ENCODE measurements at regions not wholly inside any gene's neighbourhood (a gene's known extent, or its start where the extent isn't known, plus 50 kb on each side); places are given as distances from the start of the nearest gene placed in this dataset.
"Not testable (repeated sequence)": the region's sequence is repeated elsewhere in the genome, so short reads cannot be mapped to it uniquely, and the experiment has no call there.

- peak; percentile 14 for DNase-seq
These were observed 907.6 kb upstream of the EPHA5 start for GRCh38 chr4:66577922-66578321.

GRCh38 chr4:66575008-66575696 lies 904.9 kb upstream of the EPHA5 start:
- DNase-seq, result no peak

DNA sequence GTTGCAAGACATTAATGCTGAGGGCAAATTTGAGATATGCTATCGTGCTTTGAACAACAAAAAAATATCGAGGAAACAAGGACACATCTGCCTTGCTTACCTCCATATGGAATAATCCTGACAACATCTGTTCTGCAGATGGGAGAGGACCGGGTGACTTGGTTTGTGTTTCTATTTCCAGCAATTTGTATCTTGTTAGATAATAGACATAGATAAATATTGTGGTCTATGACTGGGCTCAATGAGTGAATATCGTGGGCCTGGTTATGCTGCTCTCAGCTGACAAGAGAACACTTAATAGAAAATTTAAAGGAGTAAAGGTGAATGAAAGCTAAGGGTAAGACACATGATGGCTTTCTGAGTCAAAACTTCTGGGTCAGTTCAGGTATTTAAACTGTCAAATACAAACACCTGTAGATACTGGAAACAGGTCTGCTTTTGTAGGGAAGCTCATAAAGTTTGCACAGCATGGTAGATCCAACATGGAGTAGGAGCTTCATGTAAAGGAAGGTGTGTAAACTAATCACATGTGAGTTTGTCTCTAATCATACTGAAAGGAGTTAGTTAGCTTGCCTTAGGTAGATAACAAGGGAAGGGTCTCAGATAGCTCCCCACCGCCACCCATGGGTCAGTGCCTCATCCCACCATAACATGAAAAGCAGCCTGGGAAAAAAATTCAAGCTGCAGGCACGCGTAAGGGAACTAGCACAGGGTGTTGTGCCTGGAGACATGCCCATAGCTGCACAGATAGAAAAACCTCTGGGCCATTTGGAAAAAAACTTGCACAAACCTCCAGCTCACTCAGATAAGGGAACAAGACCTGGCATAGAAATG lies 904.1 kb upstream of the EPHA5 start:
- DNase-seq, result peak; percentile 87

DNA sequence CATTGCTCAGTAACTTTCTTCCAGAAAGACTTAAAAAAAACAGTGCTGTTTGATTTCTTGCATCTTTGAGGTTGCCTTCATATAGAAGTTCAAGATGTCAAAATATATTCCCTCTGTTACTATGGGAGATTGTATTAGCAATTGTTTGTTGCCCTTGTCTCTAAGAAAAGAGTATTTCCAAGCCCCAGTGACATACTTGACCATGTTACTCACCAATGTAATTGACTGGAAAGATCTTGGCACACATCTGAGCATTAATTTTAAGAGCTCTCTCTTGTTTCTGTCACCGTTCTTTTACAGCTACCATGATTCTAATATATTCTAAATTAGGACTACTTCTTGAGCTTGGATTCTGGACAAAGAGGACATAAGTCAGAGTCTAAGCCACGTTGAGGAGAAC lies 902.7 kb upstream of the EPHA5 start:
- DNase-seq, result peak; percentile 51

- DNase-seq, result peak; percentile 86
These were observed 900.9 kb upstream of the EPHA5 start for GRCh38 chr4:66571145-66571695.

GRCh38 chr4:66569228-66569627 lies 898.9 kb upstream of the EPHA5 start:
- peak; percentile 17 for DNase-seq

DNA sequence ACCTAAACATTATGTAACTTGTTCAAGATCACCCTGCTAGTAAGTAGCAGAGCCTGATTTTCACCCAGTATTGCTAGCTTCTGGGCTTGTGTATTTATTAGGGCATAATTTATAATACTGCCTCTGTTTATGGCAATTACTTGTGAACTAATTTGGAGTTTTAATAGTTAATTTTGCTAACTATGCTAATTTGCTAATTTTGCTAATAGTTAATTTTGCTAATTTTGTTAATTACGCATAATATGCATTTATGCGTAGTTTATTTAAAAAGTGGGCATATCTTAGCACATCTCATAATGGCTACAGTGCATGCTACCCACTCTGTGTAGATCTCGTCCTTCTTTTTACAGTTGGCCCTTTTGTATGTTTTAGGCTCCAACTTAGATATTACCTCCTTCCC lies 898.1 kb upstream of the EPHA5 start:
- DNase-seq, result no peak

- no peak for DNase-seq
These were observed 897.7 kb upstream of the EPHA5 start for GRCh38 chr4:66568001-66568400.

- no peak for DNase-seq
These were observed 897.3 kb upstream of the EPHA5 start for GRCh38 chr4:66567551-66567950.

GRCh38 chr4:66565801-66566200 lies 895.5 kb upstream of the EPHA5 start:
- DNase-seq, result no peak

DNA sequence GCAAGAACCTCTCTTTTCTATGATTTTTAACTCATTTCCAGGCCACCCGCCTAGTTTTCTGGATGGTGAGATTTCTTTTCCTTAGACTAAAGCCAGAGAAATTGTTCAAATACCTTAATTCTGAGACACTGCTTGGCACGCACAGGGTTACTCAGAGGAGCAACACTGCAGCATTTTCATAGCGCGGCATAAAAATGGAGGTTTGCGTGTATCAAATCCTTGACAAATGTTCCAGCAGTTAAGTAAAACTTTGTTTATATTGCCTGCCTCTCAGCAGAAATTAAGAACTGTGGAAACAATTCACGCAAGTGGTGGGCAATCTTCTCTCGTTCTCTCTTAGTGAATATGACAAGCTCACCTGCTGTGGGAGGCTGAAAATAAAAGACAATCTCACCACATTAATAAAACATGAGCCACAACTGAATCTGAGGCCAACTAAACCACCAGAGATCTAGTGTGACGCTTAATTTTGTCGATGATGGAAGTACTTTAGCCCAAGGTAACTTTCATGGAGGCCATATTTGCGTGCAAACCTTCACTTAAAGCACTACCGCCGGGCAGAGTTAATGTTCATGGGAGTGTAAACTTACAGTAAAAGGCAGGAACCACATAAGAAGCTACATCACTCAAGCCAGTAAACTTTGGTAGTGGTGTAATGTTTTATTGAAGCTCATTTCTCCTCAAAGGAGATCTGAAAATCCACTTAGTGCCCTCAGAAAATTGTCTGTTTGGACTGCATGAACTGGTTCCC lies 894.8 kb upstream of the EPHA5 start:
- no peak for DNase-seq

DNA sequence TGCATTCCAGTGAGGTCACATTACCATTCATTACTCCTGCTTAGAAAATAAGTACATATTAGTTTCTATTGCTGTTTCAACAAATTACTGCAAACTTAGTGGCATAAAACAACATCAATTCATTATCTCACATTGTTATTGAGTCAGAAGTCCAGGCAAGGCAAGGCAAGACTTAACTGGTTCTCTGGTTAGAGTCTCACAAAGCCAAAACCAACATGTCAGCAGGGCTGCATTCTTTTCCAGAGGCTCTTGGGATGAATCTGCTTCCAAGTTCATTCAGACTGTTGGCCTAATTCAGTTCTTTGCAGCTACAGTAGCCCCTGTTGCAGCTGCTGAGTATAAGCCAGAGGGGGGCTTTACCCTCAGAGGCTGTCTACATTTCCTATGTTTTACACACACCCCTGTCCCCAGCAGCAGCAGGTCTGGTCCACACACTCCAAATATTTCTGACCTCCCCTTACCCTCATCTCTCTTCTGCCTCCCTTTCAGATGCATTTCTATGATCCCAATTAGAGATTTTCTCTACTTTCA lies 892.1 kb upstream of the EPHA5 start:
- no peak for DNase-seq

GRCh38 chr4:66561465-66562053 lies 891.3 kb upstream of the EPHA5 start:
- not testable (repeated sequence) for DNase-seq

DNA sequence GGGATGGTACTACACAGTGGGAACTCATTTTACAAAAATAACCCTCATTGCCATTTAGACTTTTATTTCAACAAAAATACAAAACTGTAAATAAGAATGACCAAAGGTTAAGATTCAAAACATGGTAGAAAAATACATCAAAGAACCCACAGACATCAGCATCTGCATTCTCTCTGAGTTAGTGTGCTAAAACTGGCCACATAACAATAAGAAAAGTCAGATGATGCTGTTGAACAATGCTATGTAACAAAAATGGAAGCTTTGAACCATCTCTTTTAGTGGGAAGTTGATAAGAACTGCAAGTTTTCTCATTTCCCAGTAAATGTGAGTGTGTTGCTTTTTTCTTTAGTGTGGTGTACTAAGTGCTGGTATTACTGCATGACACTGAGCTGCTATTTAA lies 888.4 kb upstream of the EPHA5 start:
- DNase-seq, result no peak

- DNase-seq, result no peak
These were observed 886.5 kb upstream of the EPHA5 start for GRCh38 chr4:66556651-66557278.

DNA sequence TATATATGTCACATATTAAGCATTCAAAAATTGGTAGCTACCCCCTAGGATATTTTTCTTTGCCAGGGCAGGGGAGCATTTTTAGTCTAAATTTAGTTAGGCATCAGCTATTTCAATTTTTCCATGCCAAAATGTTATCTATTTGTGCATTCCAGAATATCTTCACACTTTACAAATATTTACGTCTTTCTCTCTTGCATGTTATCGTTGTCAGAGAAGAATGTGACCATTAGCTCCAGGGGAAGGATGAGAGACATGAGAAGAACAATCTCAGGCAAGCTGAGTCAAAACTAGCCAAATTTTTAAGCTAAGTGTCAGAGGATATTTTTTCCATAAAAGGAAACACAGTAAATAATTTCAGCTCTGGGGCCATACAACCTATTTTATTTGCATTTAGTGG lies 885.0 kb upstream of the EPHA5 start:
- no peak for DNase-seq

- DNase-seq, result no peak
These were observed 884.5 kb upstream of the EPHA5 start for GRCh38 chr4:66554826-66555225.

- DNase-seq, result not testable (repeated sequence)
These were observed 875.0 kb upstream of the EPHA5 start for GRCh38 chr4:66545301-66545700.

DNA sequence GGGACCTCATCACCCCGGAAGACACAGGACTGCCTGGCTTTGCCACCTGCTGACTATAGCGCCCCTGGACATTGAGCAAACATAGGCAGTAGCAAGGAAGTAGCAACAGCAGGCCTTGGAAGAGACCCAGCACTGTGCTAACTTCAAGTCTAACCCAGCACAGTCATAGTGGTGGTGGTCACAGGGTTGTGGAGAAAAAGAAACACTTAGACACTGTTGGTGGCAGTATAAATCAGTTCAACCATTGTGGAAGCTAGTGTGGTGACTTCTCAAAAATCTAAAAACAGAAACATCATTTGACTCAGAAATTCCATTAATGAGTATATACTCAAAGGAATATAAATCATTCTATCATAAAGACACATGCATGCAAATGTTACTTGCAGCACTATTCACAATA lies 874.0 kb upstream of the EPHA5 start:
- DNase-seq, result no peak

DNA sequence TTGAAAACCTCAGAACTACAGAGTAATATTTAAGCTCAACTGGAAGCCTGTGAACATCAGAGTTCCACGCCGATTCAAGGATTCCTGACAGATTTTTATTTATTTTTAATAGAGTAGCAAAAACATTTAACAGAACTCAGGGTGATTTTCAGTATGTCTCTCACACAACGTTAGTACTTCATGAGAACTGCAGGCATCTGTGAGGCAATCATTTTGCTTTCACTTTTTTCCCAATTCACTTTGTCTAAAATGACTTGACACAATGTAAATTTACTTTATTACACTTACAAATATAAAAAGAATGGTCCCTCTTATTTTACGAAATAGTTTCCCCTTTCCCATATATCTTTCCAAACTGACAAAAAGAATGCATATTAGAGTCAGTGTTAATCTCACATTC lies 869.5 kb upstream of the EPHA5 start:
- DNase-seq, result no peak

- DNase-seq, result no peak
These were observed 854.5 kb upstream of the EPHA5 start for GRCh38 chr4:66524781-66525180.

- DNase-seq, result no peak
These were observed 852.0 kb upstream of the EPHA5 start for GRCh38 chr4:66522244-66522643.
